SK-N-SH treated with all-trans-retinoic acid at 6 μM for 48 hours (cell line): ENCODE measurements at regions not wholly inside any gene's neighbourhood (a gene's known extent, or its start where the extent isn't known, plus 50 kb on each side); places are given as distances from the start of the nearest gene placed in this dataset.
A peak's percentile ranks its signal among the peaks of the same experiment; 100 is the strongest.
"Not testable (repeated sequence)": the region's sequence is repeated elsewhere in the genome, so short reads cannot be mapped to it uniquely, and the experiment has no call there.

Experiments
- ATAC-seq: fragments of 200-7000 bp; cut with Tn5 transposase; 3 replicates; pipeline ENCODE4 v1.9.1; 2020; ENCODE audit warnings: mild to moderate bottlenecking, moderate library complexity
- ARNTL ChIP-seq: fragments of 450-650 bp; formaldehyde crosslinking; IDR thresholded peaks from 2 replicates; pipeline ENCODE4 v1.5.0; 2020; ENCODE audit warnings: low read depth, mild to moderate bottlenecking, moderate library complexity, borderline replicate concordance
- CREB5 ChIP-seq: fragments of 250-450 bp; sonication (Bioruptor Pico); IDR thresholded peaks from 2 replicates; pipeline ENCODE4 v1.5.1; 2020; ENCODE audit warnings: low read depth, mild to moderate bottlenecking, moderate library complexity
- CSDC2 ChIP-seq: fragments of 250-450 bp; sonication (Bioruptor Pico); IDR thresholded peaks from 2 replicates; pipeline ENCODE4 v1.5.0; 2020; ENCODE audit warnings: mild to moderate bottlenecking, moderate library complexity
- CSRNP3 ChIP-seq: fragments of 250-450 bp; sonication (Bioruptor Pico); IDR thresholded peaks from 2 replicates; pipeline ENCODE4 v1.5.1; 2021; ENCODE audit warnings: mild to moderate bottlenecking, moderate library complexity
- ESRRG ChIP-seq: fragments of 250-450 bp; sonication (Bioruptor Pico); IDR thresholded peaks from 2 replicates; pipeline ENCODE4 v1.6.1; 2021; ENCODE audit warnings: mild to moderate bottlenecking
- GLIS3 ChIP-seq: fragments of 250-450 bp; sonication (Bioruptor Pico); IDR thresholded peaks from 2 replicates; pipeline ENCODE4 v1.5.0; 2020; ENCODE audit warnings: mild to moderate bottlenecking, moderate library complexity
- OSR1 ChIP-seq: fragments of 250-450 bp; sonication (Bioruptor Pico); IDR thresholded peaks from 2 replicates; pipeline ENCODE4 v1.8.0; 2022; ENCODE audit warnings: moderate library complexity, mild to moderate bottlenecking, inconsistent platforms
- PATZ1 ChIP-seq: fragments of 250-450 bp; sonication (Bioruptor Pico); IDR thresholded peaks from 2 replicates; pipeline ENCODE4 v1.8.0; 2020; ENCODE audit warnings: mild to moderate bottlenecking, moderate library complexity, borderline replicate concordance
- POU6F1 ChIP-seq: fragments of 250-450 bp; sonication (Bioruptor Pico); IDR thresholded peaks from 2 replicates; pipeline ENCODE4 v1.8.0; 2021; ENCODE audit warnings: low read depth, mild to moderate bottlenecking, moderate library complexity, borderline replicate concordance
- PPARA ChIP-seq: fragments of 250-450 bp; sonication (Bioruptor Pico); IDR thresholded peaks from 2 replicates; pipeline ENCODE4 v1.5.0; 2020; ENCODE audit warnings: mild to moderate bottlenecking, borderline replicate concordance
- TOX ChIP-seq: fragments of 250-450 bp; sonication (Bioruptor Pico); IDR thresholded peaks from 2 replicates; pipeline ENCODE4 v1.8.0; 2021; ENCODE audit warnings: mild to moderate bottlenecking, moderate library complexity, borderline replicate concordance
- TSHZ2 ChIP-seq: fragments of 250-450 bp; sonication (Bioruptor Pico); IDR thresholded peaks from 2 replicates; pipeline ENCODE4 v1.5.0; 2020; ENCODE audit warnings: mild to moderate bottlenecking, moderate library complexity
- ZC3H10 ChIP-seq: fragments of 250-450 bp; sonication (Bioruptor Pico); IDR thresholded peaks from 2 replicates; pipeline ENCODE4 v1.5.1; 2021; ENCODE audit warnings: mild to moderate bottlenecking, moderate library complexity
- ZFP30 ChIP-seq: fragments of 450-650 bp; formaldehyde crosslinking; IDR thresholded peaks from 2 replicates; pipeline ENCODE4 v1.5.0; 2022; ENCODE audit warnings: mild to moderate bottlenecking, moderate library complexity
- ZNF565 ChIP-seq: fragments of 450-650 bp; formaldehyde crosslinking; conservative IDR thresholded peaks from 2 replicates; pipeline ENCODE4 v1.5.0; 2020; ENCODE audit warnings: low read depth, mild to moderate bottlenecking, moderate library complexity
- ZNF70 ChIP-seq: fragments of 450-650 bp; formaldehyde crosslinking; IDR thresholded peaks from 2 replicates; pipeline ENCODE4 v1.5.0; 2020; ENCODE audit warnings: mild to moderate bottlenecking, moderate library complexity
- ZNF8 ChIP-seq: fragments of 450-650 bp; formaldehyde crosslinking; IDR thresholded peaks from 2 replicates; pipeline ENCODE4 v1.5.0; 2020; ENCODE audit warnings: mild to moderate bottlenecking, moderate library complexity

GRCh38 chr4:82301390-82301789, 72.4 kb downstream of the HNRNPD start:
- not testable (repeated sequence) for ATAC-seq

- ATAC-seq, result no peak
- TF ChIP-seq ESRRG (CRISPR knock-in tag) (no peak), POU6F1 (no peak), CSDC2 (CRISPR knock-in tag) (no peak), ZFP30 (no peak), ZC3H10 (CRISPR knock-in tag) (no peak), ARNTL (CRISPR knock-in tag) (no peak), GLIS3 (CRISPR knock-in tag) (no peak)
These were observed 80.5 kb downstream of the HNRNPD start for GRCh38 chr4:82293304-82293703.

- no peak for TF ChIP-seq ZC3H10 (CRISPR knock-in tag)
- TF ChIP-seq OSR1 (CRISPR knock-in tag), result no peak
- TF ChIP-seq TOX, result no peak
- no peak for TF ChIP-seq PATZ1
- TF ChIP-seq ZNF8 (CRISPR knock-in tag), result no peak
- TF ChIP-seq TSHZ2 (CRISPR knock-in tag), result no peak
- no peak for TF ChIP-seq GLIS3 (CRISPR knock-in tag)
- no peak for TF ChIP-seq CREB5
- no peak for TF ChIP-seq CSRNP3 (CRISPR knock-in tag)
- TF ChIP-seq ARNTL (CRISPR knock-in tag), result no peak
- no peak for TF ChIP-seq POU6F1
- TF ChIP-seq ZFP30, result no peak
- TF ChIP-seq PPARA (CRISPR knock-in tag), result no peak
- no peak for ATAC-seq
These were observed 86.1 kb downstream of the HNRNPD start for GRCh38 chr4:82287720-82288119.

GRCh38 chr4:82284858-82285805, 88.7 kb downstream of the HNRNPD start:
- ATAC-seq, result peak; percentile 100
- TF ChIP-seq PPARA (CRISPR knock-in tag) (no peak), ARNTL (CRISPR knock-in tag) (no peak), ZNF70 (CRISPR knock-in tag) (no peak), ZFP30 (no peak), CSRNP3 (CRISPR knock-in tag) (no peak), ZNF565 (CRISPR knock-in tag) (no peak), OSR1 (CRISPR knock-in tag) (no peak), TSHZ2 (CRISPR knock-in tag) (no peak)
